HepG2 (cell line): ENCODE measurements at regions not wholly inside any gene's neighbourhood (a gene's known extent, or its start where the extent isn't known, plus 50 kb on each side); places are given as distances from the start of the nearest gene placed in this dataset.

ENCODE experiments used
- ATAC-seq: fragments of 200-7000 bp; cut with Tn5 transposase; 3 replicates; pipeline ENCODE4 v1.9.1; 2020; ENCODE audit warnings: mild to moderate bottlenecking, moderate library complexity
- BruUV-seq: library from RNA; stranded (reverse); fragments of 400-500 nt; replicated peaks from 2 replicates; lab custom pipeline; 2021; lab: Mats Ljungman, UMichigan
- CTCF ChIA-PET: fragments of 300-600 bp; formaldehyde crosslinking; extraction: SDS; loops from one replicate; lab custom pipeline; 2021; ENCODE audit warnings: low total read pairs, inconsistent platforms, low intra/inter-chr PET ratio; lab: Yijun Ruan, JAX
- POLR2A ChIA-PET: fragments of 350-600 bp; sonication (Branson Sonifier 250); formaldehyde crosslinking; loops from one replicate; lab custom pipeline; 2020; ENCODE audit warnings: antibody characterized with exemption, inconsistent platforms; lab: Yijun Ruan, JAX
- DNase-seq: peaks from one replicate; pipeline ENCODE4 v3.0.0-alpha.2; 2015; ENCODE audit warnings: low spot score
- FAIRE-seq: peaks from 3 replicates; lab custom pipeline; 2011; peaks lifted over from hg19 to GRCh38; lab: Jason Lieb, UNC
- H2AFZ ChIP-seq: one replicate; pipeline ENCODE4 v1.6.1; 2011; ENCODE audit warnings: low read length, inconsistent platforms
- H3K27ac ChIP-seq: fragments of 300-600 bp; 3 replicates; pipeline ENCODE4 v1.8.0; 2011; ENCODE audit warnings: mixed run types, mild to moderate bottlenecking, mixed read lengths, low read length, inconsistent platforms; ENCODE audit not compliant: insufficient read depth; ENCODE audit errors: extremely low read length
- H3K27me3 ChIP-seq, 2 experiments: fragments of 200-600 bp in 1 of 2; 2 replicates in 1 of 2; 3 replicates in 1 of 2; pipeline versions ENCODE4 v1.6.0 to v1.8.0; 2011; ENCODE audit warnings: low read length in 2 of 2, mild to moderate bottlenecking in 2 of 2, moderate library complexity in 2 of 2, inconsistent platforms in 1 of 2; ENCODE audit not compliant: insufficient read depth in 2 of 2, control insufficient read depth in 1 of 2
- H3K36me3 ChIP-seq, 2 experiments: fragments of 200-600 bp in 1 of 2; replicated peaks in 1 of 2; 2 replicates in 1 of 2; 3 replicates in 1 of 2; pipeline versions ENCODE4 v1.5.1 to v1.8.0; 2011; ENCODE audit warnings: low read length in 2 of 2, inconsistent platforms in 1 of 2; ENCODE audit not compliant: insufficient read depth in 2 of 2, control insufficient read depth in 1 of 2
- H3K4me1 ChIP-seq: 2 replicates; pipeline ENCODE4 v1.5.1; 2012; ENCODE audit warnings: low read length, inconsistent platforms; ENCODE audit not compliant: insufficient read depth
- H3K4me2 ChIP-seq: 2 replicates; pipeline ENCODE4 v1.6.0; 2011; ENCODE audit warnings: low read depth, low read length, inconsistent platforms
- H3K4me3 ChIP-seq, 3 experiments: fragments of 200-600 bp in 1 of 3; sonication (generic), shearing (Covaris generic) in 1 of 3; replicated peaks in 1 of 3; 2 replicates each; pipeline ENCODE4 v1.5.1; 2011 to 2016; ENCODE audit warnings: low read length in 3 of 3, inconsistent platforms in 2 of 3, low read depth in 2 of 3, mild to moderate bottlenecking in 2 of 3, control low read depth in 1 of 3, mixed read lengths in 1 of 3; ENCODE audit not compliant: insufficient read depth in 1 of 3
- H3K79me2 ChIP-seq: one replicate; pipeline ENCODE4 v1.6.1; 2011; ENCODE audit warnings: low read length, inconsistent platforms; ENCODE audit not compliant: insufficient read depth
- H3K9ac ChIP-seq: 2 replicates; pipeline ENCODE4 v1.6.0; 2011; ENCODE audit warnings: mild to moderate bottlenecking, low read depth, low read length, inconsistent platforms; ENCODE audit not compliant: insufficient read depth
- H3K9me3 ChIP-seq: 2 replicates; pipeline ENCODE4 v1.5.1; 2012; ENCODE audit warnings: mild to moderate bottlenecking, low read length
- H4K20me1 ChIP-seq: 2 replicates; pipeline ENCODE4 v1.6.0; 2011; ENCODE audit warnings: inconsistent platforms, mild to moderate bottlenecking, low read length, moderate library complexity; ENCODE audit not compliant: insufficient read depth
- ADNP ChIP-seq: sonication (generic); formaldehyde crosslinking; IDR thresholded peaks from 2 replicates; pipeline ENCODE4 v1.4.0; 2020; ENCODE audit warnings: missing genetic modification reagents
- E2F5 ChIP-seq: sonication (generic); formaldehyde crosslinking; conservative IDR thresholded peaks from 2 replicates; pipeline ENCODE4 v1.4.0; 2020; ENCODE audit warnings: missing genetic modification reagents
- GLI4 ChIP-seq: sonication (generic); formaldehyde crosslinking; IDR thresholded peaks from 2 replicates; pipeline ENCODE4 v1.5.1; 2020; ENCODE audit warnings: missing genetic modification reagents, mild to moderate bottlenecking, moderate library complexity, borderline replicate concordance
- HNRNPL ChIP-seq: fragments of 200-400 bp; formaldehyde crosslinking; IDR thresholded peaks from 2 replicates; pipeline ENCODE4 v1.6.1; 2017; ENCODE audit warnings: mild to moderate bottlenecking, low read depth, low read length
- PRDM10 ChIP-seq: sonication (generic); formaldehyde crosslinking; IDR thresholded peaks from 2 replicates; pipeline ENCODE4 v1.4.0; 2020; ENCODE audit warnings: low read depth, missing genetic modification reagents
- PTBP1 ChIP-seq: fragments of 200-400 bp; formaldehyde crosslinking; IDR thresholded peaks from 2 replicates; pipeline ENCODE4 v1.6.1; 2018; ENCODE audit warnings: low read length, low read depth; ENCODE audit not compliant: poor library complexity, severe bottlenecking
- SIX1 ChIP-seq: sonication (generic); formaldehyde crosslinking; IDR thresholded peaks from 2 replicates; pipeline ENCODE4 v1.4.0; 2020; ENCODE audit warnings: missing genetic modification reagents, borderline replicate concordance
- ZNF263 ChIP-seq: sonication (generic); formaldehyde crosslinking; IDR thresholded peaks from 2 replicates; pipeline ENCODE4 v1.4.0; 2020; ENCODE audit warnings: missing genetic modification reagents
- ZNF350 ChIP-seq: sonication (generic); formaldehyde crosslinking; IDR thresholded peaks from 2 replicates; pipeline ENCODE4 v1.4.0; 2020; ENCODE audit warnings: mild to moderate bottlenecking, low read depth, missing genetic modification reagents, borderline replicate concordance
- ZNF546 ChIP-seq: sonication (generic); formaldehyde crosslinking; conservative IDR thresholded peaks from 2 replicates; pipeline ENCODE4 v1.8.1; 2023; ENCODE audit warnings: mild to moderate bottlenecking, missing genetic modification reagents
- ZNF788 ChIP-seq: sonication (generic); formaldehyde crosslinking; IDR thresholded peaks from 2 replicates; pipeline ENCODE4 v1.5.0; 2020; ENCODE audit warnings: mild to moderate bottlenecking, missing genetic modification reagents, borderline replicate concordance
- WGBS: methylation state at CpG from one replicate; pipeline ENCODE4 v1.1.6; 2017; ENCODE audit warnings: low lambda C conversion rate; 5-methylcytosine and 5-hydroxymethylcytosine counted together
- in situ Hi-C: cut with HindIII; loops from 2 replicates; pipeline ENCODE4 v1.10.0; 2017; ENCODE audit warnings: low pct_unique_long_range_greater_than_20kb; ENCODE audit not compliant: extremely low pct_ligation_motif_present
- intact Hi-C: fragments of 100-400 bp; cut with micrococcal nuclease; formaldehyde crosslinking; loops from one replicate; pipeline ENCODE4 v1.10.0; 2022; ENCODE audit not compliant: unreplicated experiment
- TF ChIP-seq, protein P1 (sequence below): IDR thresholded peaks from 2 replicates; pipeline ENCODE4 v1.6.1; 2012; ENCODE audit warnings: low read length, improper control_type of control experiment

DNA sequence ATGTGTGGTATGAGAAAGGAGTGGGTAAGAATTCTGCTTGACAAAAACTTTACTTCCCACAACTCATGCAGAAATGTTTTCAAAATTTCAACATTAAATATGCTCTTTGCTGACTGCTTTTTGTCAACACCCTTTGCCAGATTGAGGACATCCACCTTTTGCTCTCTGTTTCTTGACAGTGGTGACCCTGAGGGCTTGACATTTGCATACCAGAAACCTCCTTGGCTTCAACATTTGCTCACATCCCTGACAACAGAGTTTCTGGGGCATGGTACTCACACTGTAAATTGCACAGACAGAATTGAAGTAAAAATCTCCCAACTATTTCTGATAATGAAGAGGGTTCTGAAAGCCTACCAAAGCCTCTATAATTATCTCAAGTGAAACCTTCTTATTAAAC is 95.7 kb downstream of the RND3 start:
- intact Hi-C loops: no loop called here
- Histone ChIP-seq H3K4me2 (no peak overlapping the region), H4K20me1 (no peaks in the 10 kb centered on the region), H3K36me3 (no peaks in the 10 kb centered on the region), H3K27ac (no peak overlapping the region), H3K9ac (no peak overlapping the region), H2AFZ (no peak overlapping the region), H3K79me2 (no peaks in the 10 kb centered on the region), H3K4me3 (no peak overlapping the region), H3K9me3 (peaks cover 75% of the 10 kb centered on the region), H3K4me1 (no peaks in the 10 kb centered on the region), H3K27me3 (no peaks in the 10 kb centered on the region)
- BruUV-seq: no TSS peak
- ChIA-PET POLR2A (no interaction called here), CTCF (no interaction called here)
- FAIRE-seq (no peak), DNase-seq (no peak), ATAC-seq (no peak)
- in situ Hi-C loops: no loop called here
- TF ChIP-seq HNRNPL (no peak), ZNF546 (no peak), ZNF350 (CRISPR knock-in tag) (no peak), ADNP (CRISPR knock-in tag) (no peak), PTBP1 (no peak)
- TF ChIP-seq, protein P1, sequence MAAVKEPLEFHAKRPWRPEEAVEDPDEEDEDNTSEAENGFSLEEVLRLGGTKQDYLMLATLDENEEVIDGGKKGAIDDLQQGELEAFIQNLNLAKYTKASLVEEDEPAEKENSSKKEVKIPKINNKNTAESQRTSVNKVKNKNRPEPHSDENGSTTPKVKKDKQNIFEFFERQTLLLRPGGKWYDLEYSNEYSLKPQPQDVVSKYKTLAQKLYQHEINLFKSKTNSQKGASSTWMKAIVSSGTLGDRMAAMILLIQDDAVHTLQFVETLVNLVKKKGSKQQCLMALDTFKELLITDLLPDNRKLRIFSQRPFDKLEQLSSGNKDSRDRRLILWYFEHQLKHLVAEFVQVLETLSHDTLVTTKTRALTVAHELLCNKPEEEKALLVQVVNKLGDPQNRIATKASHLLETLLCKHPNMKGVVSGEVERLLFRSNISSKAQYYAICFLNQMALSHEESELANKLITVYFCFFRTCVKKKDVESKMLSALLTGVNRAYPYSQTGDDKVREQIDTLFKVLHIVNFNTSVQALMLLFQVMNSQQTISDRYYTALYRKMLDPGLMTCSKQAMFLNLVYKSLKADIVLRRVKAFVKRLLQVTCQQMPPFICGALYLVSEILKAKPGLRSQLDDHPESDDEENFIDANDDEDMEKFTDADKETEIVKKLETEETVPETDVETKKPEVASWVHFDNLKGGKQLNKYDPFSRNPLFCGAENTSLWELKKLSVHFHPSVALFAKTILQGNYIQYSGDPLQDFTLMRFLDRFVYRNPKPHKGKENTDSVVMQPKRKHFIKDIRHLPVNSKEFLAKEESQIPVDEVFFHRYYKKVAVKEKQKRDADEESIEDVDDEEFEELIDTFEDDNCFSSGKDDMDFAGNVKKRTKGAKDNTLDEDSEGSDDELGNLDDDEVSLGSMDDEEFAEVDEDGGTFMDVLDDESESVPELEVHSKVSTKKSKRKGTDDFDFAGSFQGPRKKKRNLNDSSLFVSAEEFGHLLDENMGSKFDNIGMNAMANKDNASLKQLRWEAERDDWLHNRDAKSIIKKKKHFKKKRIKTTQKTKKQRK: no peak

- intact Hi-C loops: no loop called here
- Histone ChIP-seq H3K9me3 (peaks cover 89% of the 10 kb centered on the region), H4K20me1 (no peaks in the 10 kb centered on the region), H3K9ac (no peak overlapping the region), H2AFZ (no peak overlapping the region), H3K36me3 (no peaks in the 10 kb centered on the region), H3K4me2 (no peak overlapping the region), H3K4me3 (no peak overlapping the region), H3K79me2 (no peaks in the 10 kb centered on the region), H3K27me3 (no peaks in the 10 kb centered on the region), H3K27ac (no peak overlapping the region), H3K4me1 (no peaks in the 10 kb centered on the region)
- WGBS: 12% methylated on average over 2 of the region's 2 CpGs
- ChIA-PET POLR2A (no interaction called here), CTCF (no interaction called here)
- ATAC-seq (no peak), FAIRE-seq (no peak), DNase-seq (no peak)
- in situ Hi-C loops: no loop called here
- no TSS peak for BruUV-seq
- TF ChIP-seq SIX1 (no peak), GLI4 (CRISPR knock-in tag) (no peak), HNRNPL (no peak), PRDM10 (CRISPR knock-in tag) (no peak), ZNF263 (CRISPR knock-in tag) (no peak), E2F5 (CRISPR knock-in tag) (no peak), ZNF788 (CRISPR knock-in tag) (no peak)
Measured at GRCh38 chr2:150389447-150389846, 98.0 kb downstream of the RND3 start.
